ENCODE measurements at regions not wholly inside any gene's neighbourhood (a gene's known extent, or its start where the extent isn't known, plus 50 kb on each side); places are given as distances from the start of the nearest gene placed in this dataset.

GRCh38 chr14:44309331-44309730, 197.8 kb downstream of the FSCB start:
- in situ Hi-C loops (cut with HindIII; ENCODE audit: low sequenced_read_pairs): no loop called here

- in situ Hi-C loops (cut with HindIII; ENCODE audit: low sequenced_read_pairs): no loop called here
These were observed 206.2 kb downstream of the FSCB start for GRCh38 chr14:44300916-44301315.

GRCh38 chr14:44297437-44297836, 209.6 kb downstream of the FSCB start:
- in situ Hi-C loops (cut with HindIII; ENCODE audit: low sequenced_read_pairs): no loop called here

GRCh38 chr14:44291366-44291915, 215.6 kb downstream of the FSCB start:
- in situ Hi-C loops (cut with HindIII; ENCODE audit: low sequenced_read_pairs): loop anchor here (5.0 kb wide), 1 partner anchor 54 kb away; no protein-coding TSS in a partner anchor

- in situ Hi-C loops (cut with HindIII; ENCODE audit: low sequenced_read_pairs): no loop called here
These were observed 219.2 kb downstream of the FSCB start for GRCh38 chr14:44287858-44288257.

GRCh38 chr14:44286201-44286600, 220.9 kb downstream of the FSCB start:
- in situ Hi-C loops (cut with HindIII; ENCODE audit: low sequenced_read_pairs): no loop called here

- in situ Hi-C loops (cut with HindIII; ENCODE audit: low sequenced_read_pairs): no loop called here
These were observed 223.2 kb downstream of the FSCB start for GRCh38 chr14:44283836-44284235.

GRCh38 chr14:44279357-44279756, 227.7 kb downstream of the FSCB start:
- in situ Hi-C loops (cut with HindIII; ENCODE audit: low sequenced_read_pairs): no loop called here

- in situ Hi-C loops (cut with HindIII; ENCODE audit: low sequenced_read_pairs): no loop called here
These were observed 235.4 kb downstream of the FSCB start for GRCh38 chr14:44271637-44272036.

- in situ Hi-C loops (cut with HindIII; ENCODE audit: low sequenced_read_pairs): no loop called here
These were observed 236.1 kb downstream of the FSCB start for GRCh38 chr14:44271006-44271405.

GRCh38 chr14:44265246-44265645, 241.8 kb downstream of the FSCB start:
- in situ Hi-C loops (cut with HindIII; ENCODE audit: low sequenced_read_pairs): no loop called here

GRCh38 chr14:44215660-44216059, 291.4 kb downstream of the FSCB start:
- in situ Hi-C loops (cut with HindIII; ENCODE audit: low sequenced_read_pairs): no loop called here

GRCh38 chr14:44211718-44212117, 295.4 kb downstream of the FSCB start:
- in situ Hi-C loops (cut with HindIII; ENCODE audit: low sequenced_read_pairs): no loop called here

- in situ Hi-C loops (cut with HindIII; ENCODE audit: low sequenced_read_pairs): no loop called here
These were observed 302.8 kb downstream of the FSCB start for GRCh38 chr14:44204061-44204835.

GRCh38 chr14:44180975-44181374, 326.1 kb downstream of the FSCB start:
- in situ Hi-C loops (cut with HindIII; ENCODE audit: low sequenced_read_pairs): no loop called here

GRCh38 chr14:44170556-44170955, 336.5 kb downstream of the FSCB start:
- in situ Hi-C loops (cut with HindIII; ENCODE audit: low sequenced_read_pairs): no loop called here

- in situ Hi-C loops (cut with HindIII; ENCODE audit: low sequenced_read_pairs): no loop called here
These were observed 337.0 kb downstream of the FSCB start for GRCh38 chr14:44170101-44170500.

- in situ Hi-C loops (cut with HindIII; ENCODE audit: low sequenced_read_pairs): no loop called here
These were observed 338.5 kb downstream of the FSCB start for GRCh38 chr14:44168566-44168965.

- in situ Hi-C loops (cut with HindIII; ENCODE audit: low sequenced_read_pairs): no loop called here
These were observed 340.5 kb downstream of the FSCB start for GRCh38 chr14:44166611-44167010.

GRCh38 chr14:44165936-44166335, 341.1 kb downstream of the FSCB start:
- in situ Hi-C loops (cut with HindIII; ENCODE audit: low sequenced_read_pairs): no loop called here

- in situ Hi-C loops (cut with HindIII; ENCODE audit: low sequenced_read_pairs): no loop called here
These were observed 341.8 kb downstream of the FSCB start for GRCh38 chr14:44165286-44165685.

GRCh38 chr14:44163946-44164345, 343.1 kb downstream of the FSCB start:
- in situ Hi-C loops (cut with HindIII; ENCODE audit: low sequenced_read_pairs): no loop called here

- in situ Hi-C loops (cut with HindIII; ENCODE audit: low sequenced_read_pairs): no loop called here
These were observed 344.9 kb downstream of the FSCB start for GRCh38 chr14:44162197-44162596.

Data from endothelial cell of hepatic sinusoid (primary cell).